Erythroblast (primary cell): ENCODE measurements at regions not wholly inside any gene's neighbourhood (a gene's known extent, or its start where the extent isn't known, plus 50 kb on each side); places are given as distances from the start of the nearest gene placed in this dataset.

Source experiments
- GATA1 ChIP-seq: IDR thresholded peaks from 2 replicates; pipeline ENCODE4 v1.6.1; 2011; ENCODE audit warnings: low read depth, mild to moderate bottlenecking, control low read depth, low read length, moderate library complexity
- POLR2A ChIP-seq: IDR thresholded peaks from 2 replicates; pipeline ENCODE4 v1.6.1; 2011; ENCODE audit warnings: mild to moderate bottlenecking, low read length

GRCh38 chr1:192104852-192105251, 53.4 kb upstream of the RGS18 start:
- TF ChIP-seq POLR2A (no peak), GATA1 (no peak)
